HEK293 (cell line): ENCODE measurements at regions not wholly inside any gene's neighbourhood (a gene's known extent, or its start where the extent isn't known, plus 50 kb on each side); places are given as distances from the start of the nearest gene placed in this dataset.

Source experiments
- CTCF ChIA-PET: fragments of 350-600 bp; formaldehyde crosslinking; extraction: SDS; loops from one replicate; lab custom pipeline; 2021; ENCODE audit warnings: antibody characterized with exemption; lab: Yijun Ruan, JAX
- POLR2A ChIA-PET: fragments of 300-600 bp; formaldehyde crosslinking; extraction: SDS; loops from one replicate; lab custom pipeline; 2020; ENCODE audit warnings: antibody characterized with exemption, inconsistent platforms; lab: Yijun Ruan, JAX
- H3K27ac ChIP-seq: fragments of 200-500 bp; sonication (Bioruptor generic); 2 replicates; pipeline ENCODE4 v1.5.1; 2014; ENCODE audit warnings: low read depth, low read length, control low read depth, inconsistent platforms; ENCODE audit errors: extremely low read depth
- H3K36me3 ChIP-seq, 2 experiments: fragments of 200-500 bp in 1 of 2; sonication (Bioruptor generic) in 1 of 2; 1 replicate in 1 of 2; 2 replicates in 1 of 2; pipeline ENCODE4 v1.5.1; 2014 to 2017; ENCODE audit warnings: inconsistent platforms in 2 of 2, low read length in 2 of 2; ENCODE audit not compliant: control insufficient read depth in 2 of 2, insufficient read depth in 1 of 2
- H3K4me1 ChIP-seq: fragments of 200-500 bp; sonication (Bioruptor generic); 2 replicates; pipeline ENCODE4 v1.5.1; 2014; ENCODE audit warnings: mild to moderate bottlenecking, low read length, inconsistent platforms; ENCODE audit not compliant: control insufficient read depth, insufficient read depth
- H3K4me3 ChIP-seq: 2 replicates; pipeline ENCODE4 v1.5.1; 2011; ENCODE audit warnings: low read depth, mild to moderate bottlenecking, control low read depth, low read length, moderate library complexity
- H3K9me3 ChIP-seq: fragments of 200-500 bp; sonication (Bioruptor generic); 2 replicates; pipeline ENCODE4 v1.5.1; 2014; ENCODE audit warnings: low read depth, low read length, inconsistent platforms; ENCODE audit not compliant: control insufficient read depth, insufficient read depth
- KLF1 ChIP-seq: fragments of 450-650 bp; formaldehyde crosslinking; IDR thresholded peaks from 2 replicates; pipeline ENCODE4 v1.5.1; 2016; ENCODE audit warnings: missing biosample characterization, missing genetic modification characterization
- KLF7 ChIP-seq: fragments of 450-650 bp; formaldehyde crosslinking; IDR thresholded peaks from 2 replicates; pipeline ENCODE4 v1.5.1; 2016; ENCODE audit warnings: missing biosample characterization, missing genetic modification characterization, borderline replicate concordance
- RBAK ChIP-seq: fragments of 450-650 bp; formaldehyde crosslinking; IDR thresholded peaks from 2 replicates; pipeline ENCODE4 v1.5.1; 2016; ENCODE audit warnings: missing biosample characterization, missing genetic modification characterization
- WT1 ChIP-seq: fragments of 450-650 bp; formaldehyde crosslinking; IDR thresholded peaks from 2 replicates; pipeline ENCODE4 v1.5.1; 2016; ENCODE audit warnings: missing biosample characterization, missing genetic modification characterization
- ZBTB11 ChIP-seq: fragments of 450-650 bp; formaldehyde crosslinking; conservative IDR thresholded peaks from 2 replicates; pipeline ENCODE4 v1.5.1; 2016; ENCODE audit warnings: low read depth, missing biosample characterization, missing genetic modification characterization
- ZEB2 ChIP-seq: fragments of 450-650 bp; formaldehyde crosslinking; IDR thresholded peaks from 2 replicates; pipeline ENCODE4 v1.5.1; 2016; ENCODE audit warnings: missing biosample characterization, missing genetic modification characterization
- ZNF114 ChIP-seq: fragments of 450-650 bp; formaldehyde crosslinking; IDR thresholded peaks from 2 replicates; pipeline ENCODE4 v1.5.0; 2017; ENCODE audit warnings: missing biosample characterization, missing genetic modification characterization
- ZNF121 ChIP-seq: fragments of 450-650 bp; formaldehyde crosslinking; IDR thresholded peaks from 2 replicates; pipeline ENCODE4 v1.5.1; 2016; ENCODE audit warnings: missing biosample characterization, missing genetic modification characterization
- ZNF148 ChIP-seq: fragments of 450-650 bp; formaldehyde crosslinking; IDR thresholded peaks from 2 replicates; pipeline ENCODE4 v1.5.0; 2017; ENCODE audit warnings: missing biosample characterization, missing genetic modification characterization, borderline replicate concordance
- ZNF175 ChIP-seq: fragments of 450-650 bp; formaldehyde crosslinking; IDR thresholded peaks from 2 replicates; pipeline ENCODE4 v1.5.1; 2016; ENCODE audit warnings: missing biosample characterization, missing genetic modification characterization
- ZNF223 ChIP-seq: fragments of 450-650 bp; formaldehyde crosslinking; IDR thresholded peaks from 2 replicates; pipeline ENCODE4 v1.5.1; 2016; ENCODE audit warnings: missing biosample characterization, missing genetic modification characterization
- ZNF239 ChIP-seq: fragments of 450-650 bp; formaldehyde crosslinking; IDR thresholded peaks from 2 replicates; pipeline ENCODE4 v1.5.1; 2016; ENCODE audit warnings: missing biosample characterization, missing genetic modification characterization
- ZNF24 ChIP-seq: fragments of 450-650 bp; formaldehyde crosslinking; IDR thresholded peaks from 2 replicates; pipeline ENCODE4 v1.5.1; 2016; ENCODE audit warnings: missing biosample characterization, missing genetic modification characterization
- ZNF280C ChIP-seq: fragments of 450-650 bp; formaldehyde crosslinking; IDR thresholded peaks from 2 replicates; pipeline ENCODE4 v1.5.1; 2016; ENCODE audit warnings: missing biosample characterization, missing genetic modification characterization
- ZNF341 ChIP-seq: fragments of 450-650 bp; formaldehyde crosslinking; IDR thresholded peaks from 2 replicates; pipeline ENCODE4; 2016; ENCODE audit warnings: low read depth, missing biosample characterization, missing genetic modification characterization
- ZNF37A ChIP-seq: fragments of 450-650 bp; IDR thresholded peaks from 2 replicates; pipeline ENCODE4 v1.5.1; 2018; ENCODE audit warnings: missing biosample characterization, missing genetic modification characterization
- ZNF549 ChIP-seq: fragments of 450-650 bp; IDR thresholded peaks from 2 replicates; pipeline ENCODE4 v1.5.1; 2018; ENCODE audit warnings: missing biosample characterization, missing genetic modification characterization, mild to moderate bottlenecking, inconsistent platforms, moderate library complexity
- ZNF560 ChIP-seq: fragments of 450-650 bp; formaldehyde crosslinking; IDR thresholded peaks from 2 replicates; pipeline ENCODE4 v1.5.1; 2017; ENCODE audit warnings: missing biosample characterization, missing genetic modification characterization, borderline replicate concordance
- ZNF580 ChIP-seq: fragments of 450-650 bp; formaldehyde crosslinking; IDR thresholded peaks from 2 replicates; pipeline ENCODE4 v1.5.1; 2016; ENCODE audit warnings: missing biosample characterization, missing genetic modification characterization
- TF ChIP-seq, protein P1 (sequence below): fragments of 450-650 bp; formaldehyde crosslinking; IDR thresholded peaks from 2 replicates; pipeline ENCODE4 v1.5.1; 2016; ENCODE audit warnings: missing biosample characterization, missing genetic modification characterization
- TF ChIP-seq, protein P2 (sequence below): fragments of 450-650 bp; formaldehyde crosslinking; IDR thresholded peaks from 2 replicates; pipeline ENCODE4 v1.5.1; 2017; ENCODE audit warnings: missing biosample characterization, missing genetic modification characterization
- TF ChIP-seq, protein P3 (sequence below): fragments of 450-650 bp; formaldehyde crosslinking; IDR thresholded peaks from 2 replicates; pipeline ENCODE4 v1.5.1; 2016; ENCODE audit warnings: missing biosample characterization, missing genetic modification characterization, borderline replicate concordance

- TF ChIP-seq, protein P1, sequence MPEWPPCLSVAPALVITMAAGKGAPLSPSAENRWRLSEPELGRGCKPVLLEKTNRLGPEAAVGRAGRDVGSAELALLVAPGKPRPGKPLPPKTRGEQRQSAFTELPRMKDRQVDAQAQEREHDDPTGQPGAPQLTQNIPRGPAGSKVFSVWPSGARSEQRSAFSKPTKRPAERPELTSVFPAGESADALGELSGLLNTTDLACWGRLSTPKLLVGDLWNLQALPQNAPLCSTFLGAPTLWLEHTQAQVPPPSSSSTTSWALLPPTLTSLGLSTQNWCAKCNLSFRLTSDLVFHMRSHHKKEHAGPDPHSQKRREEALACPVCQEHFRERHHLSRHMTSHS: no peak
- TF ChIP-seq ZNF239 (tag by site-specific recombination) (no peak), ZNF549 (tag by site-specific recombination) (no peak)
Measured at GRCh38 chr11:87425943-87426342, 388.2 kb downstream of the TMEM135 start (continued).

DNA sequence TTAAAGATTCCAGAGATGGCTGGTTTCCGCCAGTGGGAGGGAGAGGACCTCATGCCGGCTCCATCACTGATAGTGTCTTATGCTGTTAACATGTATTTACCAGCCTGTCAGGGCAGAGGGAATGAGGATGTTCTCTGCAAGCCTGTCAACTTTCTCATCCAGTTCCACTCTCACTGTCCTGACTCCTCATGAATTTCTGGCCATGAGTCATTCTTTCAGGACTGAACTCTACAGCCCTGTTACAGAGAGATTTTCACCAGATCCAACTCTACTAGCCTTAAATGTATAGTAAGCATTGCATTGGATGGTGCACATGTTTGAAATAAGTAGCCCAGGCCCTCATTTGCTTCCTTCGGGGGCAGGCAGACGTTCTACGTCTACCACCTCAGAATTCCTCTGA is 387.7 kb downstream of the TMEM135 start:
- H3K27ac ChIP-seq: no peak overlapping the region
- H3K9me3 ChIP-seq: no peaks in the 10 kb centered on the region
- H3K4me3 ChIP-seq: no peak overlapping the region
- POLR2A ChIA-PET: no interaction called here
- TF ChIP-seq ZEB2 (tag by site-specific recombination) (no peak), KLF7 (tag by site-specific recombination) (no peak), WT1 (tag by site-specific recombination) (no peak), ZNF121 (tag by site-specific recombination) (no peak), ZNF223 (tag by site-specific recombination) (no peak), ZNF114 (no peak), ZNF24 (tag by site-specific recombination) (no peak), RBAK (tag by site-specific recombination) (no peak), ZNF175 (tag by site-specific recombination) (no peak), ZNF341 (tag by site-specific recombination) (no peak), ZNF148 (no peak), KLF1 (tag by site-specific recombination) (no peak), ZNF580 (tag by site-specific recombination) (no peak), ZNF280C (tag by site-specific recombination) (no peak), ZNF37A (tag by site-specific recombination) (no peak), ZNF560 (no peak), ZBTB11 (tag by site-specific recombination) (no peak)
- TF ChIP-seq, protein P2, sequence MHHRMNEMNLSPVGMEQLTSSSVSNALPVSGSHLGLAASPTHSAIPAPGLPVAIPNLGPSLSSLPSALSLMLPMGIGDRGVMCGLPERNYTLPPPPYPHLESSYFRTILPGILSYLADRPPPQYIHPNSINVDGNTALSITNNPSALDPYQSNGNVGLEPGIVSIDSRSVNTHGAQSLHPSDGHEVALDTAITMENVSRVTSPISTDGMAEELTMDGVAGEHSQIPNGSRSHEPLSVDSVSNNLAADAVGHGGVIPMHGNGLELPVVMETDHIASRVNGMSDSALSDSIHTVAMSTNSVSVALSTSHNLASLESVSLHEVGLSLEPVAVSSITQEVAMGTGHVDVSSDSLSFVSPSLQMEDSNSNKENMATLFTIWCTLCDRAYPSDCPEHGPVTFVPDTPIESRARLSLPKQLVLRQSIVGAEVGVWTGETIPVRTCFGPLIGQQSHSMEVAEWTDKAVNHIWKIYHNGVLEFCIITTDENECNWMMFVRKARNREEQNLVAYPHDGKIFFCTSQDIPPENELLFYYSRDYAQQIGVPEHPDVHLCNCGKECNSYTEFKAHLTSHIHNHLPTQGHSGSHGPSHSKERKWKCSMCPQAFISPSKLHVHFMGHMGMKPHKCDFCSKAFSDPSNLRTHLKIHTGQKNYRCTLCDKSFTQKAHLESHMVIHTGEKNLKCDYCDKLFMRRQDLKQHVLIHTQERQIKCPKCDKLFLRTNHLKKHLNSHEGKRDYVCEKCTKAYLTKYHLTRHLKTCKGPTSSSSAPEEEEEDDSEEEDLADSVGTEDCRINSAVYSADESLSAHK (tag by site-specific recombination): no peak
- TF ChIP-seq, protein P3, sequence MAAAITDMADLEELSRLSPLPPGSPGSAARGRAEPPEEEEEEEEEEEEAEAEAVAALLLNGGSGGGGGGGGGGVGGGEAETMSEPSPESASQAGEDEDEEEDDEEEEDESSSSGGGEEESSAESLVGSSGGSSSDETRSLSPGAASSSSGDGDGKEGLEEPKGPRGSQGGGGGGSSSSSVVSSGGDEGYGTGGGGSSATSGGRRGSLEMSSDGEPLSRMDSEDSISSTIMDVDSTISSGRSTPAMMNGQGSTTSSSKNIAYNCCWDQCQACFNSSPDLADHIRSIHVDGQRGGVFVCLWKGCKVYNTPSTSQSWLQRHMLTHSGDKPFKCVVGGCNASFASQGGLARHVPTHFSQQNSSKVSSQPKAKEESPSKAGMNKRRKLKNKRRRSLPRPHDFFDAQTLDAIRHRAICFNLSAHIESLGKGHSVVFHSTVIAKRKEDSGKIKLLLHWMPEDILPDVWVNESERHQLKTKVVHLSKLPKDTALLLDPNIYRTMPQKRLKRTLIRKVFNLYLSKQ (tag by site-specific recombination): no peak
- CTCF ChIA-PET: interaction anchor here (0.6 to 1.5 kb wide), 2 partner anchors 72 to 486 kb away, joined by 3 read pairs; no protein-coding TSS in a partner anchor
- no peaks in the 10 kb centered on the region for H3K4me1 ChIP-seq
- no peaks in the 10 kb centered on the region for H3K36me3 ChIP-seq
